OCI-LY3 (cell line): ENCODE measurements at regions not wholly inside any gene's neighbourhood (a gene's known extent, or its start where the extent isn't known, plus 50 kb on each side); places are given as distances from the start of the nearest gene placed in this dataset.

ENCODE experiments used
- CTCF ChIP-seq: fragments of 200-600, 300-600 bp; sonication (generic); IDR thresholded peaks from 2 replicates; pipeline ENCODE4 v1.5.1; 2014; ENCODE audit warnings: antibody characterized with exemption, low read length, low read depth
- EZH2phosphoT487 ChIP-seq: fragments of 200-600 bp; shearing (Covaris generic); IDR thresholded peaks from 2 replicates; pipeline ENCODE4 v1.6.1; 2018; ENCODE audit warnings: antibody characterized with exemption, mixed run types, low read depth

- no peak for TF ChIP-seq CTCF
- no peak for TF ChIP-seq EZH2phosphoT487
Observed at GRCh38 chr2:217026569-217026968, 166.7 kb upstream of the TNP1 start.
